Nephron progenitor cell (in vitro differentiated cells): ENCODE measurements at regions not wholly inside any gene's neighbourhood (a gene's known extent, or its start where the extent isn't known, plus 50 kb on each side); places are given as distances from the start of the nearest gene placed in this dataset.

Experiments used
- DNase-seq: peaks from one replicate; pipeline ENCODE4 v3.0.0; 2021
- H3K27ac Mint-ChIP-seq: 2 replicates; pipeline ENCODE4 v1.8.0; 2021; ENCODE audit warnings: mild to moderate bottlenecking, moderate library complexity, mixed read lengths
- H3K27me3 Mint-ChIP-seq: 2 replicates; pipeline ENCODE4 v1.8.0; 2021; ENCODE audit warnings: mild to moderate bottlenecking, low read depth, mixed read lengths; ENCODE audit not compliant: poor library complexity
- H3K36me3 Mint-ChIP-seq: 2 replicates; pipeline ENCODE4 v1.8.0; 2021; ENCODE audit warnings: low read depth, mixed read lengths
- H3K4me1 Mint-ChIP-seq: 2 replicates; pipeline ENCODE4 v1.8.0; 2021; ENCODE audit warnings: mixed read lengths
- H3K4me3 Mint-ChIP-seq: 2 replicates; pipeline ENCODE4 v1.8.0; 2021; ENCODE audit warnings: mild to moderate bottlenecking, moderate library complexity, mixed read lengths
- H3K9me3 Mint-ChIP-seq: 2 replicates; pipeline ENCODE4 v1.8.0; 2021; ENCODE audit warnings: mild to moderate bottlenecking, moderate library complexity, mixed read lengths
- CTCF ChIP-seq: fragments of 200-600 bp; sonication (generic); IDR thresholded peaks from 2 replicates; pipeline ENCODE4 v1.5.0; 2021; ENCODE audit warnings: antibody characterized with exemption

DNA sequence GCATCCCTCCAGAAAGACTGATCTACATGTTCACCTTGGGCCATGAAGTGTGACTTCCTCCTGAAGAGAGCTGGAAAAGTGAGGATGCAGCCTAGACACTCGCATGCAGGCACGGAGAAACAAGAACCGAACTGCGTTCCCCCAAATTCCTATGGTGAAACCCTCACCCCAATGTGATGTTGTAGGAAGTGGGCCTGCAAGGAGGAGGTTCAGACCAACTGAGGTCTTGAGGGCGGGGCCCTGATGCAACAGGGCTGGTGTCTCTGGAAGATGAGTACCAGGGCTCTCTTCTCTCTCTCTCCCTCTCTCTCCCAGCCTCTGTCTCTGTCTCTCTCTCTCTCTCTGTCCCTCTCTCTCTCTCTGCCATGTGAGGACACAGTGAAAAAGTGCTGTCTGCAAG, 501.1 kb downstream of the BRD1 start:
- no peak overlapping the region for H3K27ac Mint-ChIP-seq
- peaks cover 34% of the 10 kb centered on the region for H3K27me3 Mint-ChIP-seq

DNA sequence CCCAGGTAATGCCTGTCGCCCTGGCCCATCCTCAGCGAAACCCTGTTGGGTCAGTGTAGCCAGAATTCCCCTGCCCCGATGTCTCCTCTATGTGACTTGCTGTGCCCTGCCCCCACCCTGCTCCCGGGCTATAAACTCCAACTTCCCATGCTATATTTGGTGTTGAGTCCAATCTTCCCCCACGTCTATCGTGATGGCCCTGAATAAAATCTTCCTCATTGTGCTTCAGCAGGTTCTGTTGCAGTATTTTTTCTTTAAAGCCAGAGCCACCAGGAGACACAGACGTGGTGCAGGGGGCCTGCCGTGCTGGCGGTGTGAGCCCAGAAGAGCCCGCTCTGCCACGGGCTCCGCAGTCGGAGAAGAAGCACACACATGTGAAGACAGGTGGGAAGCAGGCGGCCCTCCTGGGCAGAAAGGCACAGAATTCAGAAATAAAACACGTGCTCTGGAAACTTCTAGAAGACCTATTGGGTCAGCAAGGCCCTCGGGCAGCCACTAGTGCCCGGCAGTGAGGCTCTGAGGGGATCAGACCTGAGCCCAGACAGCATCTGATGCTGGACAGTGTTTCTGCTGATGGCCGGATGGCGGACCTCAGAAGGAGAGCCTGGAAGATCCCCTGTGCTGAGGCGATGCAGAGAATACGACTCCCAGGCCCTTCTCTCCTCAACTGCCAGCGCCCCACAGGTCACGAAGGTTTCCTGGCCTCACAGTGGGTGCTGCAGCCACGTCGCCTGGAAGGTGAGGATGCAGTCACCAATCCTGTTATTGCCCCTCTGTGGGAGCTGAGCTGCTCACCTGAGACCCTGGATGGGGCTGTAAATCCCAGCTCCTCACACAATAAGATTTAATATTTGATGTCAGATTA, 501.9 kb downstream of the BRD1 start:
- H3K4me3 Mint-ChIP-seq, result no peak overlapping the region
- no peak for DNase-seq

More for the DNA sequence above, 501.1 kb downstream of the BRD1 start:
- H3K9me3 Mint-ChIP-seq, result peaks cover 18% of the 10 kb centered on the region
- peaks cover 8% of the 10 kb centered on the region for H3K4me1 Mint-ChIP-seq
- H3K36me3 Mint-ChIP-seq, result no peaks in the 10 kb centered on the region
- DNase-seq, result no peak
- H3K4me3 Mint-ChIP-seq, result no peak overlapping the region
- no peak for TF ChIP-seq CTCF

GRCh38 chr22:49324527-49325491, 502.9 kb downstream of the BRD1 start:
- no peak overlapping the region for H3K4me3 Mint-ChIP-seq
- peaks cover 34% of the 10 kb centered on the region for H3K27me3 Mint-ChIP-seq
- no peak for DNase-seq
- no peaks in the 10 kb centered on the region for H3K4me1 Mint-ChIP-seq
- no peak for TF ChIP-seq CTCF
- peaks cover 18% of the 10 kb centered on the region for H3K9me3 Mint-ChIP-seq
- H3K36me3 Mint-ChIP-seq, result no peaks in the 10 kb centered on the region
- no peak overlapping the region for H3K27ac Mint-ChIP-seq

More for the DNA sequence above, 501.9 kb downstream of the BRD1 start:
- Mint-ChIP-seq H3K9me3 (peaks cover 18% of the 10 kb centered on the region), H3K4me1 (peaks cover 5% of the 10 kb centered on the region), H3K27me3 (peaks cover 29% of the 10 kb centered on the region), H3K27ac (no peak overlapping the region), H3K36me3 (no peaks in the 10 kb centered on the region)
- no peak for TF ChIP-seq CTCF

- no peaks in the 10 kb centered on the region for H3K4me1 Mint-ChIP-seq
- DNase-seq, result no peak
Measured at GRCh38 chr22:49323751-49324415, 503.8 kb downstream of the BRD1 start.

More at GRCh38 chr22:49323751-49324415, 503.8 kb downstream of the BRD1 start:
- no peak overlapping the region for H3K4me3 Mint-ChIP-seq
- TF ChIP-seq CTCF, result no peak
- peaks cover 18% of the 10 kb centered on the region for H3K9me3 Mint-ChIP-seq
- H3K27me3 Mint-ChIP-seq, result peaks cover 43% of the 10 kb centered on the region
- H3K36me3 Mint-ChIP-seq, result no peaks in the 10 kb centered on the region
- H3K27ac Mint-ChIP-seq, result no peak overlapping the region
